ENCODE measurements at regions not wholly inside any gene's neighbourhood (a gene's known extent, or its start where the extent isn't known, plus 50 kb on each side); places are given as distances from the start of the nearest gene placed in this dataset.

- TF ChIP-seq NR1H2 (CRISPR knock-in tag; IDR thresholded peaks at IDR 0.05) (no peak), NFYB (CRISPR knock-in tag; conservative IDR thresholded peaks at IDR 0.05; ENCODE audit: low read depth) (no peak), KAT7 (CRISPR knock-in tag; IDR thresholded peaks at IDR 0.05; ENCODE audit: borderline replicate concordance) (no peak), ZNF317 (CRISPR knock-in tag; IDR thresholded peaks at IDR 0.05; ENCODE audit: borderline replicate concordance, low read depth) (no peak), HMGA2 (CRISPR knock-in tag; IDR thresholded peaks at IDR 0.05) (no peak), CREM (CRISPR knock-in tag; IDR thresholded peaks at IDR 0.05) (no peak), ZNF512 (CRISPR knock-in tag; IDR thresholded peaks at IDR 0.05; ENCODE audit: borderline replicate concordance) (no peak), FOXP1 (CRISPR knock-in tag; IDR thresholded peaks at IDR 0.05; ENCODE audit: borderline replicate concordance) (no peak)
- TF ChIP-seq, protein P1, sequence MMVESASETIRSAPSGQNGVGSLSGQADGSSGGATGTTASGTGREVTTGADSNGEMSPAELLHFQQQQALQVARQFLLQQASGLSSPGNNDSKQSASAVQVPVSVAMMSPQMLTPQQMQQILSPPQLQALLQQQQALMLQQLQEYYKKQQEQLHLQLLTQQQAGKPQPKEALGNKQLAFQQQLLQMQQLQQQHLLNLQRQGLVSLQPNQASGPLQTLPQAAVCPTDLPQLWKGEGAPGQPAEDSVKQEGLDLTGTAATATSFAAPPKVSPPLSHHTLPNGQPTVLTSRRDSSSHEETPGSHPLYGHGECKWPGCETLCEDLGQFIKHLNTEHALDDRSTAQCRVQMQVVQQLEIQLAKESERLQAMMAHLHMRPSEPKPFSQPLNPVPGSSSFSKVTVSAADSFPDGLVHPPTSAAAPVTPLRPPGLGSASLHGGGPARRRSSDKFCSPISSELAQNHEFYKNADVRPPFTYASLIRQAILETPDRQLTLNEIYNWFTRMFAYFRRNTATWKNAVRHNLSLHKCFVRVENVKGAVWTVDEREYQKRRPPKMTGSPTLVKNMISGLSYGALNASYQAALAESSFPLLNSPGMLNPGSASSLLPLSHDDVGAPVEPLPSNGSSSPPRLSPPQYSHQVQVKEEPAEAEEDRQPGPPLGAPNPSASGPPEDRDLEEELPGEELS (CRISPR knock-in tag; IDR thresholded peaks at IDR 0.05): no peak
- H3K27me3 Mint-ChIP-seq (ENCODE audit: low read depth): no peaks in the 10 kb centered on the region
- H3K4me3 Mint-ChIP-seq: no peak overlapping the region
- H3K4me1 Mint-ChIP-seq: peaks cover 5% of the 10 kb centered on the region
- ATAC-seq (no peak), DNase-seq (ENCODE audit: low spot score) (no peak)
- ChIA-PET CTCF (no interaction called here), POLR2A (no interaction called here)
- H3K36me3 Mint-ChIP-seq: no peaks in the 10 kb centered on the region
- no peaks in the 10 kb centered on the region for H3K9me3 Mint-ChIP-seq
- no peak overlapping the region for H3K27ac Mint-ChIP-seq
Measured at GRCh38 chr6:148287623-148288333, 54.9 kb upstream of the SASH1 start.

GRCh38 chr6:148288541-148288940, 54.1 kb upstream of the SASH1 start:
- Mint-ChIP-seq H3K4me3 (no peak overlapping the region), H3K27ac (no peak overlapping the region), H3K36me3 (no peaks in the 10 kb centered on the region), H3K4me1 (peaks cover 8% of the 10 kb centered on the region), H3K9me3 (no peaks in the 10 kb centered on the region), H3K27me3 (ENCODE audit: low read depth) (no peaks in the 10 kb centered on the region)
- TF ChIP-seq JAZF1 (CRISPR knock-in tag; IDR thresholded peaks at IDR 0.05) (no peak), ZNF416 (CRISPR knock-in tag; IDR thresholded peaks at IDR 0.05) (no peak), RELA (CRISPR knock-in tag; IDR thresholded peaks at IDR 0.05; ENCODE audit: borderline replicate concordance) (no peak), TEAD1 (CRISPR knock-in tag; IDR thresholded peaks at IDR 0.05) (no peak), NR3C1 (CRISPR knock-in tag; conservative IDR thresholded peaks at IDR 0.05; ENCODE audit: low read depth) (no peak), KAT7 (CRISPR knock-in tag; IDR thresholded peaks at IDR 0.05; ENCODE audit: borderline replicate concordance) (no peak), ARID4B (CRISPR knock-in tag; IDR thresholded peaks at IDR 0.05; ENCODE audit: borderline replicate concordance) (no peak)
- TF ChIP-seq, protein P2, sequence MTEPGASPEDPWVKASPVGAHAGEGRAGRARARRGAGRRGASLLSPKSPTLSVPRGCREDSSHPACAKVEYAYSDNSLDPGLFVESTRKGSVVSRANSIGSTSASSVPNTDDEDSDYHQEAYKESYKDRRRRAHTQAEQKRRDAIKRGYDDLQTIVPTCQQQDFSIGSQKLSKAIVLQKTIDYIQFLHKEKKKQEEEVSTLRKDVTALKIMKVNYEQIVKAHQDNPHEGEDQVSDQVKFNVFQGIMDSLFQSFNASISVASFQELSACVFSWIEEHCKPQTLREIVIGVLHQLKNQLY (CRISPR knock-in tag; IDR thresholded peaks at IDR 0.05): no peak
- TF ChIP-seq, protein P1 (CRISPR knock-in tag; IDR thresholded peaks at IDR 0.05): no peak
- TF ChIP-seq, protein P3, sequence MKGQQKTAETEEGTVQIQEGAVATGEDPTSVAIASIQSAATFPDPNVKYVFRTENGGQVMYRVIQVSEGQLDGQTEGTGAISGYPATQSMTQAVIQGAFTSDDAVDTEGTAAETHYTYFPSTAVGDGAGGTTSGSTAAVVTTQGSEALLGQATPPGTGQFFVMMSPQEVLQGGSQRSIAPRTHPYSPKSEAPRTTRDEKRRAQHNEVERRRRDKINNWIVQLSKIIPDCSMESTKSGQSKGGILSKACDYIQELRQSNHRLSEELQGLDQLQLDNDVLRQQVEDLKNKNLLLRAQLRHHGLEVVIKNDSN (CRISPR knock-in tag; IDR thresholded peaks at IDR 0.05): no peak
- POLR2A ChIA-PET: no interaction called here
- ATAC-seq: no peak
- CTCF ChIA-PET: no interaction called here
- DNase-seq (ENCODE audit: low spot score): no peak
